ENCODE measurements at regions not wholly inside any gene's neighbourhood (a gene's known extent, or its start where the extent isn't known, plus 50 kb on each side); places are given as distances from the start of the nearest gene placed in this dataset.

- DNase-seq (ENCODE audit: low read depth), result no peak
- Histone ChIP-seq H3K27me3 (ENCODE audit: control insufficient read depth, insufficient read depth, low read length) (peaks cover 23% of the 10 kb centered on the region), H3K36me3 (ENCODE audit: control insufficient read depth, insufficient read depth, low read length) (no peaks in the 10 kb centered on the region), H3K4me3 (ENCODE audit: low read depth, low read length) (no peak overlapping the region)
- no peak for FAIRE-seq
- TF ChIP-seq CTCF (IDR thresholded peaks at IDR 0.05; ENCODE audit: insufficient read depth, low read length, severe bottlenecking), result no peak
These were observed 317.1 kb downstream of the MYCN start for GRCh38 chr2:16257322-16258028.

GRCh38 chr2:16256601-16257321 lies 316.4 kb downstream of the MYCN start:
- Histone ChIP-seq H3K27me3 (ENCODE audit: control insufficient read depth, insufficient read depth, low read length) (peaks cover 25% of the 10 kb centered on the region), H3K4me3 (ENCODE audit: low read depth, low read length) (no peak overlapping the region), H3K36me3 (ENCODE audit: control insufficient read depth, insufficient read depth, low read length) (no peaks in the 10 kb centered on the region)
- TF ChIP-seq CTCF (IDR thresholded peaks at IDR 0.05; ENCODE audit: insufficient read depth, low read length, severe bottlenecking), result no peak
- FAIRE-seq (no peak), DNase-seq (ENCODE audit: low read depth) (no peak)

- Histone ChIP-seq H3K36me3 (ENCODE audit: control insufficient read depth, insufficient read depth, low read length) (no peaks in the 10 kb centered on the region), H3K4me3 (ENCODE audit: low read depth, low read length) (no peak overlapping the region), H3K27me3 (ENCODE audit: control insufficient read depth, insufficient read depth, low read length) (peaks cover 22% of the 10 kb centered on the region)
- peak; percentile 57 for DNase-seq (ENCODE audit: low read depth)
- FAIRE-seq, result no peak
- TF ChIP-seq CTCF (IDR thresholded peaks at IDR 0.05; ENCODE audit: insufficient read depth, low read length, severe bottlenecking), result no peak
These were observed 314.8 kb downstream of the MYCN start for GRCh38 chr2:16255120-16255519.

GRCh38 chr2:16254356-16254965 lies 314.1 kb downstream of the MYCN start:
- H3K36me3 ChIP-seq (ENCODE audit: control insufficient read depth, insufficient read depth, low read length), result no peaks in the 10 kb centered on the region
- peaks cover 24% of the 10 kb centered on the region for H3K27me3 ChIP-seq (ENCODE audit: control insufficient read depth, insufficient read depth, low read length)
- no peak overlapping the region for H3K4me3 ChIP-seq (ENCODE audit: low read depth, low read length)
- TF ChIP-seq CTCF (IDR thresholded peaks at IDR 0.05; ENCODE audit: insufficient read depth, low read length, severe bottlenecking), result no peak
- FAIRE-seq (no peak), DNase-seq (ENCODE audit: low read depth) (no peak)

- Histone ChIP-seq H3K4me3 (ENCODE audit: low read depth, low read length) (no peak overlapping the region), H3K36me3 (ENCODE audit: control insufficient read depth, insufficient read depth, low read length) (no peaks in the 10 kb centered on the region), H3K27me3 (ENCODE audit: control insufficient read depth, insufficient read depth, low read length) (peaks cover 32% of the 10 kb centered on the region)
- no peak for FAIRE-seq
- no peak for TF ChIP-seq CTCF (IDR thresholded peaks at IDR 0.05; ENCODE audit: insufficient read depth, low read length, severe bottlenecking)
- no peak for DNase-seq (ENCODE audit: low read depth)
These were observed 312.9 kb downstream of the MYCN start for GRCh38 chr2:16253291-16253690.
